ENCODE measurements at regions not wholly inside any gene's neighbourhood (a gene's known extent, or its start where the extent isn't known, plus 50 kb on each side); places are given as distances from the start of the nearest gene placed in this dataset.

DNA sequence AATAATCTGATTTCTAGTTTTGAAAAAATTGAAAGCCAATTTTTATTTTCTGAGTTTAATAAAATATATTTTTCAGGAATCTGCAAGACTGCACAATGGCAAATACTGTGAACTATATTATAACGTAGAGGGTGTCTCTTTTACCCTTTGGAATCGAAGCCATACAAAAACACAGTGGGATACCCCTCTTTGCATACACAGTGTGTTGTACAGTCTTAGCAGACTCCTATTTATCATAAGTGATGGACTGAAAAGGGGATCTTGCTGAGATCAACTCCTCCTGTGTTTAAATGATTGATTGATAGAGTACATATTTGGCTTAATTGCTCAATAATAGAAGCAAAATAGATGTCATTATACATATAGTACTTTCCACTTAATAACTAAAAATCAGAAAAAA is 981.2 kb downstream of the NSUN3 start:
- DNase-seq = no peak
- H3K4me3 ChIP-seq = no peak overlapping the region
- no peaks in the 10 kb centered on the region for H3K36me3 ChIP-seq
- TF ChIP-seq CTCF (IDR thresholded peaks at IDR 0.05) (no peak), POLR2A (IDR thresholded peaks at IDR 0.05) (no peak)
- H3K4me1 ChIP-seq = no peaks in the 10 kb centered on the region
- no peaks in the 10 kb centered on the region for H3K9me3 ChIP-seq
- no peak overlapping the region for H3K27ac ChIP-seq
- no peaks in the 10 kb centered on the region for H3K27me3 ChIP-seq

DNA sequence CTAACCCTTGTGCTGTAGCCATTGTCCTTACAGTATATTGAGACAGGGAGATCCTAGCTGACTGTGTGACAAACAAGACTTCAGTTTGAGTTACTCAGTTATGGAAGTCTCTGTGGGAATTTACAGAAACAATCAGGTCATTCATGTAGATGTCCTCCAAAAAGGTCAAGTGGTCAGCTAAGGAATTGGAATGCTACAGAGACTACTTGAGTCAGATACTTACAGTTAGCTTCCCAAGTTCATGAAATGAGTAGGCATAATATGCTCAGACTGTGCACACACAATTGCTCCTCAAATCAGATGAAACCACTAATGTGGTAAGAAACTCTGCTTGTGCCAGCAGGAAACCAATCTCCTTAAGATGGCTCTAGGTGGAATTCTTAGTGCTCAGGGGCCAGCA is 985.7 kb downstream of the NSUN3 start:
- H3K9me3 ChIP-seq = no peaks in the 10 kb centered on the region
- H3K4me3 ChIP-seq = no peak overlapping the region
- no peaks in the 10 kb centered on the region for H3K36me3 ChIP-seq
- H3K27ac ChIP-seq = no peak overlapping the region
- no peak for DNase-seq
- no peaks in the 10 kb centered on the region for H3K27me3 ChIP-seq
- TF ChIP-seq POLR2A (IDR thresholded peaks at IDR 0.05) (no peak), CTCF (IDR thresholded peaks at IDR 0.05) (no peak)
- H3K4me1 ChIP-seq = no peaks in the 10 kb centered on the region

GRCh38 chr3:95049841-95050240 is 987.0 kb downstream of the NSUN3 start:
- TF ChIP-seq POLR2A (IDR thresholded peaks at IDR 0.05) = no peak
- Histone ChIP-seq H3K4me1 (no peaks in the 10 kb centered on the region), H3K9me3 (no peaks in the 10 kb centered on the region), H3K36me3 (no peaks in the 10 kb centered on the region), H3K4me3 (no peak overlapping the region), H3K27ac (no peak overlapping the region), H3K27me3 (no peaks in the 10 kb centered on the region)
- no peak for DNase-seq

DNA sequence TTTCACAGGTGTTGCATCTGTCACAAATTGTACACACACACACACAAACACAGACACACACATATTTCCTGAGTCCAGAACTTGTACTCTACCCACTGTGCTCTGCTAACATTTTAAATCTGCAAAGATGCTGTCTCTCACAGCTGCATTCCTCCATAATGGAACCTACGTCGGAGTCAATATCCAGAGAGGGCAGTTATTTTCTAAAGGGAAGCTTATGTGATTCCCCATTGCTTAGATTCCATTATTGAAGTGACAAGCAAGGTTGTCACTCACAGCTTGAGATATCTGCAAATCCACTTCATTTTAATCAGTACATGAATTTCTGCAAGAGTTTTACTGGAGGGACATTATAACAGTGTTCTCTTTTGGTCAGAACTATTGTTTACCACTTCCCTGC is 992.4 kb downstream of the NSUN3 start:
- H3K4me3 ChIP-seq = no peak overlapping the region
- H3K27ac ChIP-seq = no peak overlapping the region
- no peak for TF ChIP-seq CTCF (IDR thresholded peaks at IDR 0.05)
- no peak for TF ChIP-seq POLR2A (IDR thresholded peaks at IDR 0.05)
- no peak for DNase-seq
- no peaks in the 10 kb centered on the region for H3K9me3 ChIP-seq
- H3K4me1 ChIP-seq = no peaks in the 10 kb centered on the region
- H3K27me3 ChIP-seq = no peaks in the 10 kb centered on the region
- H3K36me3 ChIP-seq = no peaks in the 10 kb centered on the region

GRCh38 chr3:95082191-95082590 is 1019.3 kb downstream of the NSUN3 start:
- TF ChIP-seq POLR2A (IDR thresholded peaks at IDR 0.05) (no peak), CTCF (IDR thresholded peaks at IDR 0.05) (no peak)
- no peak overlapping the region for H3K27ac ChIP-seq
- DNase-seq = no peak
- no peaks in the 10 kb centered on the region for H3K9me3 ChIP-seq
- H3K4me3 ChIP-seq = no peak overlapping the region
- no peaks in the 10 kb centered on the region for H3K27me3 ChIP-seq
- H3K36me3 ChIP-seq = no peaks in the 10 kb centered on the region
- H3K4me1 ChIP-seq = no peaks in the 10 kb centered on the region

DNA sequence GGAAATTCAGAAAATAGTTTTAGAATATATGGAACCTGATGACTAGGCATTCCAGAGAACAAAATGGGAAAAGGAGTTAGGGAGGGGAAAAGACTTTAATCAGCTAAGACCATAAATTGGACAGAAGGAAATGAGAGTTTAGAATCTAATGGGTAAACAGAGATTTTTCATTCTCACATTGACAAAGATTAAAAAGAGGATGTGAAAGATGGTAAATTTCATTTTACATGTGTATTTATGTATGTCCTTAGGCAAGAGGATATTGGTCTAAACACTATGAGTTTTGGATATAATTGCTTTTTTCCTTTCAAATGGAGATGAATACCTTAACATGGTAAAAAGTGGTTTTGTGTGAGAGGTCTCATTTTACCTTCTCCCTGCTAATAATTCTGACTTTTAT is 1021.9 kb downstream of the NSUN3 start:
- Histone ChIP-seq H3K27me3 (no peaks in the 10 kb centered on the region), H3K4me3 (no peak overlapping the region), H3K27ac (no peak overlapping the region), H3K4me1 (no peaks in the 10 kb centered on the region), H3K36me3 (no peaks in the 10 kb centered on the region), H3K9me3 (no peaks in the 10 kb centered on the region)
- no peak for DNase-seq
- no peak for TF ChIP-seq POLR2A (IDR thresholded peaks at IDR 0.05)
- TF ChIP-seq CTCF (IDR thresholded peaks at IDR 0.05) = no peak
